ENCODE measurements at regions not wholly inside any gene's neighbourhood (a gene's known extent, or its start where the extent isn't known, plus 50 kb on each side); places are given as distances from the start of the nearest gene placed in this dataset.

DNA sequence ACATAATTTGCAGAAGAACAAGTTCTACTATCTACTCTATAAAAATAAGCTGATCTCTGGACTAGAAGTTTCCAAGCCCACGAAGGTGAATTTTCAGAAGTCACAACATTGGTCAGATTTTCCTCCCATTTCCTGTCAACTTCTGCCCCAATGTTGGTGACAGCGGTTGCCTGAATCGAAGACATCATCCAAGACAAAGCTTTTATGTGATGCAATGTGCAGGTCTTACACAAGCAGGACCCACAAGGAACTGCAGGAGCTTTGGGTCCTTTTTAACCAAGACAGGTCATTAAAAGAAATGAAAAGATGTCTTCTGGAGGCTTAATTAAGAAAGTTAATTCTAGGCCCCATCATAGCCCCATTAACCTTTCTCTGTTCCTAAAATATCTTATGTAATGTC, 125.6 kb upstream of the BLID start:
- Histone ChIP-seq H3K9me3 (ENCODE audit: control extremely low read depth in 1 of 5, control insufficient read depth in 4 of 5, insufficient read depth in 2 of 5, low read depth in 1 of 5, low read length in 4 of 5) (no peaks in the 10 kb centered on the region), H3K27me3 (replicated peaks in 2 of 5; ENCODE audit: control insufficient read depth in 4 of 5, insufficient read depth in 5 of 5, low read length in 4 of 5) (no peaks in the 10 kb centered on the region), H3K4me3 (ENCODE audit: control insufficient read depth in 1 of 7, extremely low read depth in 1 of 7, insufficient read depth in 4 of 7, low read depth in 2 of 7, low read length in 6 of 7) (no peak overlapping the region), H3K36me3 (ENCODE audit: control insufficient read depth in 4 of 4, insufficient read depth in 4 of 4, low read length in 3 of 4) (no peaks in the 10 kb centered on the region), H3K4me1 (ENCODE audit: control extremely low read depth in 1 of 4, control insufficient read depth in 4 of 4, insufficient read depth in 4 of 4, low read length in 3 of 4) (peaks cover 8 to 30% (median 16%) of the 10 kb centered on the region in 4 experiments), H3K27ac (ENCODE audit: insufficient read depth in 1 of 2, low read depth in 1 of 2, low read length in 2 of 2, poor library complexity in 1 of 2, severe bottlenecking in 2 of 2) (no peak overlapping the region)
- 100% methylated on average over 3 of the region's 3 CpGs for WGBS (ENCODE audit: insufficient coverage)
- POLR2A ChIA-PET, result no interaction called here
- CTCF ChIA-PET, result interaction anchor here (1.0 to 1.2 kb wide), 2 partner anchors 14 to 15 kb away, joined by 3 read pairs; no protein-coding TSS in a partner anchor
- DNase-seq, result peak in 1 of 3 donors; percentile 5

DNA sequence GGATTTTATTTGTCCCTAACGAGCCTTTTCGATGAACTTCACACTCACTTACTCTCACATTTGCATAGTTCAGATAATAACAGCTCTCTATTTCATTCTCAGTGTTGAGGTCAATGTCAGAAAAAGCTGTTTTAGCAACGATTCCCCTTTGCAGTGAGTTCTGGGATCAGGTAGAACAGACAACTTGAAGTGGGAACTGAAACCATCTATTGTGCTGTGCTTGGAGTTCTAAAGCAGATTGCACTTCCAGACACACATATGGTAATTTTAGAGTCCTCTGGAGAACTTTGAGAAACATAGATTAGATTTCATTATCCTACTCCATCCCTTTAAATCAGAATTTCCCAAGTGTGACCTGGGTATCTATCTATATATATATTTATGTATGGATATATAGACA, 124.6 kb upstream of the BLID start:
- WGBS (ENCODE audit: insufficient coverage), result 100% methylated on average over 2 of the region's 3 CpGs
- Histone ChIP-seq H3K36me3 (ENCODE audit: control insufficient read depth in 4 of 4, insufficient read depth in 4 of 4, low read length in 3 of 4) (no peaks in the 10 kb centered on the region), H3K9me3 (ENCODE audit: control extremely low read depth in 1 of 5, control insufficient read depth in 4 of 5, insufficient read depth in 2 of 5, low read depth in 1 of 5, low read length in 4 of 5) (no peaks in the 10 kb centered on the region), H3K27ac (ENCODE audit: insufficient read depth in 1 of 2, low read depth in 1 of 2, low read length in 2 of 2, poor library complexity in 1 of 2, severe bottlenecking in 2 of 2) (no peak overlapping the region), H3K27me3 (replicated peaks in 2 of 5; ENCODE audit: control insufficient read depth in 4 of 5, insufficient read depth in 5 of 5, low read length in 4 of 5) (no peaks in the 10 kb centered on the region), H3K4me3 (ENCODE audit: control insufficient read depth in 1 of 7, extremely low read depth in 1 of 7, insufficient read depth in 4 of 7, low read depth in 2 of 7, low read length in 6 of 7) (no peak overlapping the region), H3K4me1 (ENCODE audit: control extremely low read depth in 1 of 4, control insufficient read depth in 4 of 4, insufficient read depth in 4 of 4, low read length in 3 of 4) (peaks cover 8 to 30% (median 16%) of the 10 kb centered on the region in 4 experiments)
- CTCF ChIA-PET, result interaction anchor here (1.0 kb wide), 1 partner anchor 13 kb away, joined by 3 read pairs; no protein-coding TSS in a partner anchor
- POLR2A ChIA-PET, result no interaction called here
- DNase-seq, result no peak

DNA sequence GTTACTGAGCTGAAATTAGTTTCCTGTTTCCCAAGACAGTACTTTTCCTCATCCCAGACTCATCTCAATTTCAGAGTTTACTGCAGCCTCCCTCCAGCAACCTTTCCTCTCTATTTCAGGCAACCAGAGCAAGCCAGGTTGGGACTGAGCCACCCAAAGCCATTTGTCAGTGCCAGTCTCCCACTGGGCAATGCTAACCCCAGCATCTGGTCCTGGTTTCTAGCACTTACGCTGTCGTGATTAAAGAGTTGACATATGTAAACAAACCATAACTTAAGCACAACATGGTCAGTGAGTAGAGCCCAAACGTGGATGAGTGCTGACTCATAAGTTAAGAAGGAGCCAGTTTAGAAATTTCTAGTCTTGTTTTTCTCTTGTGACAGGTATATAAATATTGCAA, 119.6 kb upstream of the BLID start:
- ChIA-PET CTCF (no interaction called here), POLR2A (no interaction called here)
- WGBS (ENCODE audit: insufficient coverage), result 60% methylated on average over 1 of the region's 3 CpGs
- no peaks in the 10 kb centered on the region for H3K36me3 ChIP-seq (ENCODE audit: control insufficient read depth in 4 of 4, insufficient read depth in 4 of 4, low read length in 3 of 4)
- no peak overlapping the region for H3K4me3 ChIP-seq (ENCODE audit: control insufficient read depth in 1 of 7, extremely low read depth in 1 of 7, insufficient read depth in 4 of 7, low read depth in 2 of 7, low read length in 6 of 7)
- no peak overlapping the region for H3K27ac ChIP-seq (ENCODE audit: insufficient read depth in 1 of 2, low read depth in 1 of 2, low read length in 2 of 2, poor library complexity in 1 of 2, severe bottlenecking in 2 of 2)
- no peaks in the 10 kb centered on the region for H3K9me3 ChIP-seq (ENCODE audit: control extremely low read depth in 1 of 5, control insufficient read depth in 4 of 5, insufficient read depth in 2 of 5, low read depth in 1 of 5, low read length in 4 of 5)
- no peaks in the 10 kb centered on the region for H3K27me3 ChIP-seq (replicated peaks in 2 of 5; ENCODE audit: control insufficient read depth in 4 of 5, insufficient read depth in 5 of 5, low read length in 4 of 5)
- H3K4me1 ChIP-seq (ENCODE audit: control extremely low read depth in 1 of 4, control insufficient read depth in 4 of 4, insufficient read depth in 4 of 4, low read length in 3 of 4), result no peaks in the 10 kb centered on the region
- no peak for DNase-seq

DNA sequence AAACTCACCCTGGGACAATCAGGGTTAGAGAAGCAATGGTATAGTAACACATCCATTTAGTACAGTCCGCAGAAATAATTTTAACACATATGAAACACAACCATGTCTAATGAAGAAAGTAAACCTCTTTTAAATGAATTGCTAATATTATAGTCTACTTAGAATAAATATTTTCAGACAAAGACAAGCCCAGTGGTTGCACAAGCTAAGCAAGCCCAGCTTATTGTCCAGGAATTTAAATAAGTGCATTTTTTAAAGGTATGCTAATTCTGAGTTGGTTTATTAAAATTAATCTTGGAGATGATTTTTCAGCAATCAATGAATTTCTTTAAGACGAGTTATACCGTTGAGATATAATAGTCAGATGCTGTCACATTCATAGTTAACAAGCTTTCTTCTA, 118.8 kb upstream of the BLID start:
- no peak for DNase-seq
- H3K4me3 ChIP-seq (ENCODE audit: control insufficient read depth in 1 of 7, extremely low read depth in 1 of 7, insufficient read depth in 4 of 7, low read depth in 2 of 7, low read length in 6 of 7), result no peak overlapping the region

DNA sequence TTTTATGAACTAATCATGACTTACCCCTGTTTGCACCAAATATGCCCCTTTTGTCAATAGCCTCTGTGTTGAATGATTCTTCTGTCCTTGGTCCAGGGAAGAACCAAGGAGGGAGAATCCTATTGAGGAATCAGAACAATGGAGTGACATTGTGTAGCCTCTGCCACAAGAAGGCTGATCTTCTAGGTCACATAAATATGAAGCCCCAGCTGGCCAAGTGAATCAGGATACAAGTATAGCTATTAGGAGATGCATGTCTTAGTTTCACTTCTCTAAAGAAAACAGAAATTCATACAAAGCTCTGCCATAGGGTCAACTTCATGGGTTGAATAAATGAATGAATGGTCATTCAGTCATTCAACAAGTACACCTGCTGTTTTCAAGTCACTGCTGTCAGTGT, 118.2 kb upstream of the BLID start:
- Histone ChIP-seq H3K27ac (ENCODE audit: insufficient read depth in 1 of 2, low read depth in 1 of 2, low read length in 2 of 2, poor library complexity in 1 of 2, severe bottlenecking in 2 of 2) (no peak overlapping the region), H3K4me1 (ENCODE audit: control extremely low read depth in 1 of 4, control insufficient read depth in 4 of 4, insufficient read depth in 4 of 4, low read length in 3 of 4) (peaks cover 0 to 10% (median 9%) of the 10 kb centered on the region in 4 experiments), H3K27me3 (replicated peaks in 2 of 5; ENCODE audit: control insufficient read depth in 4 of 5, insufficient read depth in 5 of 5, low read length in 4 of 5) (no peaks in the 10 kb centered on the region), H3K4me3 (ENCODE audit: control insufficient read depth in 1 of 7, extremely low read depth in 1 of 7, insufficient read depth in 4 of 7, low read depth in 2 of 7, low read length in 6 of 7) (no peak overlapping the region), H3K9me3 (ENCODE audit: control extremely low read depth in 1 of 5, control insufficient read depth in 4 of 5, insufficient read depth in 2 of 5, low read depth in 1 of 5, low read length in 4 of 5) (no peaks in the 10 kb centered on the region), H3K36me3 (ENCODE audit: control insufficient read depth in 4 of 4, insufficient read depth in 4 of 4, low read length in 3 of 4) (no peaks in the 10 kb centered on the region)
- CTCF ChIA-PET, result interaction anchor here (1.0 to 1.2 kb wide), 3 partner anchors 20 to 270 kb away, joined by 3 read pairs; no protein-coding TSS in a partner anchor
- POLR2A ChIA-PET, result no interaction called here
- no peak for DNase-seq

More for the DNA sequence above, 118.8 kb upstream of the BLID start:
- H3K9me3 ChIP-seq (ENCODE audit: control extremely low read depth in 1 of 5, control insufficient read depth in 4 of 5, insufficient read depth in 2 of 5, low read depth in 1 of 5, low read length in 4 of 5), result no peaks in the 10 kb centered on the region
- ChIA-PET CTCF (no interaction called here), POLR2A (no interaction called here)
- WGBS (ENCODE audit: insufficient coverage), result no CpG with 5 or more reads among the region's 3 CpGs
- H3K36me3 ChIP-seq (ENCODE audit: control insufficient read depth in 4 of 4, insufficient read depth in 4 of 4, low read length in 3 of 4), result no peaks in the 10 kb centered on the region
- no peaks in the 10 kb centered on the region for H3K27me3 ChIP-seq (replicated peaks in 2 of 5; ENCODE audit: control insufficient read depth in 4 of 5, insufficient read depth in 5 of 5, low read length in 4 of 5)
- no peak overlapping the region for H3K27ac ChIP-seq (ENCODE audit: insufficient read depth in 1 of 2, low read depth in 1 of 2, low read length in 2 of 2, poor library complexity in 1 of 2, severe bottlenecking in 2 of 2)
- H3K4me1 ChIP-seq (ENCODE audit: control extremely low read depth in 1 of 4, control insufficient read depth in 4 of 4, insufficient read depth in 4 of 4, low read length in 3 of 4), result peaks cover 0 to 5% (median 4%) of the 10 kb centered on the region in 4 experiments

DNA sequence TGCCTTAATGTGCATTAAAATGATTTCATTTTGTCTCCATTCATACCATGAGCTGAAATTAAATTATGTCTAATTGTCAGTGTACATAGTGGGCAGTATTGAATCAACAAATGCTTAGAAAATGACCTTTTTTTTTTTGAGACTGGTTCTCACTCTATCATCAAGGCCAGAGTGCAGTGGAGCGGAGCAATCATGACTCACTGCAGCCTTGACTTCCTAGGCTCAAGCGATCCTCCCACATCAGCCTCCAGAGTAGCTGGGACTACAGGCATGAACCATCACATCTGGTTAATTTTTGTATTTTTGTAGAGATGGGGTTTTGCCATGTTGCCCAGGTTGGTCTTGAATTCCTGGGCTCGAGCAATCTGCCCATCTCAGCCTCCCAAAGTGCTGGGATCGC, 117.0 kb upstream of the BLID start:
- peaks cover 0 to 13% (median 10%) of the 10 kb centered on the region in 4 experiments for H3K4me1 ChIP-seq (ENCODE audit: control extremely low read depth in 1 of 4, control insufficient read depth in 4 of 4, insufficient read depth in 4 of 4, low read length in 3 of 4)
- no peak overlapping the region for H3K4me3 ChIP-seq (ENCODE audit: control insufficient read depth in 1 of 7, extremely low read depth in 1 of 7, insufficient read depth in 4 of 7, low read depth in 2 of 7, low read length in 6 of 7)
- WGBS (ENCODE audit: insufficient coverage), result 92% methylated on average over 2 of the region's 4 CpGs

DNA sequence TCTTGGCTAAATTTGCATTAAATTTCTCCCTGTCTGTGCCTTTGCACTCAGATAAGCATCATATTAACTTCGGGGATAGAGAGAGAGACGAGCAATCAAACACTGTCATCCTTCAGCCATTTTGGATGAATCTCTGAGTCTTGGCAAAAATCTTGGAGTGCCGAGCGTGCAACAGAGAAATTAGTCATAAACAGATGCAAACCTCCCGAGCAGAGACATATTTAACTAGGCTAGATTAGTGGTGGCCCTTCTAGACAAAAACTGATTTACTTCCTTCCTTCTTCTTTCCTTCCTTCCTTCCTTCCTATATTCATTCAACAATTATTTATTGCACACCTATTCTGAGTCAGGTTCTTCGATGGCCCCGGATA, 114.4 kb upstream of the BLID start:
- CTCF ChIA-PET, result no interaction called here
- H3K4me3 ChIP-seq (ENCODE audit: control insufficient read depth in 1 of 7, extremely low read depth in 1 of 7, insufficient read depth in 4 of 7, low read depth in 2 of 7, low read length in 6 of 7), result no peak overlapping the region
- POLR2A ChIA-PET, result no interaction called here
- H3K27me3 ChIP-seq (replicated peaks in 2 of 5; ENCODE audit: control insufficient read depth in 4 of 5, insufficient read depth in 5 of 5, low read length in 4 of 5), result no peaks in the 10 kb centered on the region
- H3K4me1 ChIP-seq (ENCODE audit: control extremely low read depth in 1 of 4, control insufficient read depth in 4 of 4, insufficient read depth in 4 of 4, low read length in 3 of 4), result peaks cover 0 to 22% (median 15%) of the 10 kb centered on the region in 4 experiments
- no peaks in the 10 kb centered on the region for H3K9me3 ChIP-seq (ENCODE audit: control extremely low read depth in 1 of 5, control insufficient read depth in 4 of 5, insufficient read depth in 2 of 5, low read depth in 1 of 5, low read length in 4 of 5)
- H3K36me3 ChIP-seq (ENCODE audit: control insufficient read depth in 4 of 4, insufficient read depth in 4 of 4, low read length in 3 of 4), result no peaks in the 10 kb centered on the region
- no peak for DNase-seq
- no peak overlapping the region for H3K27ac ChIP-seq (ENCODE audit: insufficient read depth in 1 of 2, low read depth in 1 of 2, low read length in 2 of 2, poor library complexity in 1 of 2, severe bottlenecking in 2 of 2)
- WGBS (ENCODE audit: insufficient coverage), result 90% methylated on average over 7 of the region's 7 CpGs

More for the DNA sequence above, 117.0 kb upstream of the BLID start:
- Histone ChIP-seq H3K36me3 (ENCODE audit: control insufficient read depth in 4 of 4, insufficient read depth in 4 of 4, low read length in 3 of 4) (no peaks in the 10 kb centered on the region), H3K9me3 (ENCODE audit: control extremely low read depth in 1 of 5, control insufficient read depth in 4 of 5, insufficient read depth in 2 of 5, low read depth in 1 of 5, low read length in 4 of 5) (no peaks in the 10 kb centered on the region), H3K27ac (ENCODE audit: insufficient read depth in 1 of 2, low read depth in 1 of 2, low read length in 2 of 2, poor library complexity in 1 of 2, severe bottlenecking in 2 of 2) (no peak overlapping the region), H3K27me3 (replicated peaks in 2 of 5; ENCODE audit: control insufficient read depth in 4 of 5, insufficient read depth in 5 of 5, low read length in 4 of 5) (no peaks in the 10 kb centered on the region)
- ChIA-PET CTCF (interaction anchor here (0.6 to 1.2 kb wide), 2 partner anchors 30 to 106 kb away, joined by 3 read pairs; no protein-coding TSS in a partner anchor), POLR2A (no interaction called here)
- DNase-seq, result no peak

All from common myeloid progenitor, CD34-positive (primary cell).